PC-3 (cell line): ENCODE measurements at regions not wholly inside any gene's neighbourhood (a gene's known extent, or its start where the extent isn't known, plus 50 kb on each side); places are given as distances from the start of the nearest gene placed in this dataset.

Experiments used
- EZH2 ChIP-seq: fragments of 300-600 bp; sonication (generic); IDR thresholded peaks from one replicate; pipeline ENCODE4 v1.6.1; 2017; ENCODE audit warnings: antibody characterized with exemption, mild to moderate bottlenecking, low read length; ENCODE audit not compliant: unreplicated experiment
- EZH2phosphoT487 ChIP-seq: fragments of 300-600 bp; sonication (generic); IDR thresholded peaks from 2 replicates; pipeline ENCODE4 v1.6.1; 2018; ENCODE audit warnings: mild to moderate bottlenecking, antibody characterized with exemption, low read length, borderline replicate concordance
- TF ChIP-seq, protein P1 (sequence below): fragments of 300-600 bp; sonication (generic); conservative IDR thresholded peaks from 2 replicates; pipeline ENCODE4 v1.5.1; 2017; ENCODE audit warnings: antibody characterized with exemption, low read depth, mild to moderate bottlenecking, low read length

DNA sequence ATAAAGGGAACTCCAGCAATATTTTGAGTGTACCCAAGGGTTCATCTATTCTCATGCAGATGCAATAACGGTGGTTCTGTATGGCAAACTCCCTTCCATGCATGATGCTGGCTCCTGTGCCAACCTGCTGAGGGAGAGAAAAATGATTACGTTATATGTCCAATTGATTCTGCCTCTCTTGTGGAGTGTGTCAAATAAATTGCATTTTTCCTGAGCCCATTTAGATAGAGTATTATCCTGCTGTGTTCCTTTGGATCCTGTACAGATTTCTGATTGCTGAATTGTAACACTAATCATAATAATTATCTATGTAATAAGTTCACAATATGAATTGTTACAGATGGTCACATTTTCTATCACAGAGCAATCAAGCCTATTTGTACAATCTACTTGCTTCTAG, 821.7 kb downstream of the C4orf33 start:
- TF ChIP-seq, protein P1, sequence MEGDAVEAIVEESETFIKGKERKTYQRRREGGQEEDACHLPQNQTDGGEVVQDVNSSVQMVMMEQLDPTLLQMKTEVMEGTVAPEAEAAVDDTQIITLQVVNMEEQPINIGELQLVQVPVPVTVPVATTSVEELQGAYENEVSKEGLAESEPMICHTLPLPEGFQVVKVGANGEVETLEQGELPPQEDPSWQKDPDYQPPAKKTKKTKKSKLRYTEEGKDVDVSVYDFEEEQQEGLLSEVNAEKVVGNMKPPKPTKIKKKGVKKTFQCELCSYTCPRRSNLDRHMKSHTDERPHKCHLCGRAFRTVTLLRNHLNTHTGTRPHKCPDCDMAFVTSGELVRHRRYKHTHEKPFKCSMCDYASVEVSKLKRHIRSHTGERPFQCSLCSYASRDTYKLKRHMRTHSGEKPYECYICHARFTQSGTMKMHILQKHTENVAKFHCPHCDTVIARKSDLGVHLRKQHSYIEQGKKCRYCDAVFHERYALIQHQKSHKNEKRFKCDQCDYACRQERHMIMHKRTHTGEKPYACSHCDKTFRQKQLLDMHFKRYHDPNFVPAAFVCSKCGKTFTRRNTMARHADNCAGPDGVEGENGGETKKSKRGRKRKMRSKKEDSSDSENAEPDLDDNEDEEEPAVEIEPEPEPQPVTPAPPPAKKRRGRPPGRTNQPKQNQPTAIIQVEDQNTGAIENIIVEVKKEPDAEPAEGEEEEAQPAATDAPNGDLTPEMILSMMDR, result no peak
- TF ChIP-seq EZH2phosphoT487 (no peak), EZH2 (no peak)
